ENCODE measurements at regions not wholly inside any gene's neighbourhood (a gene's known extent, or its start where the extent isn't known, plus 50 kb on each side); places are given as distances from the start of the nearest gene placed in this dataset.

- H3K27me3 Mint-ChIP-seq (ENCODE audit: insufficient read depth, low read depth, poor library complexity): no peaks in the 10 kb centered on the region
- TF ChIP-seq ZNF331 (CRISPR knock-in tag; IDR thresholded peaks at IDR 0.05; ENCODE audit: low read depth) (no peak), ZNF462 (CRISPR knock-in tag; IDR thresholded peaks at IDR 0.05) (no peak), ZNF114 (CRISPR knock-in tag; IDR thresholded peaks at IDR 0.05) (no peak), JUNB (IDR thresholded peaks at IDR 0.05; ENCODE audit: unreplicated experiment) (no peak), ETS1 (IDR thresholded peaks at IDR 0.05) (no peak), NANOG (IDR thresholded peaks at IDR 0.05; ENCODE audit: borderline replicate concordance) (no peak), EZH2phosphoT487 (IDR thresholded peaks at IDR 0.05; ENCODE audit: unreplicated experiment) (no peak), POLR2AphosphoS5 (IDR thresholded peaks at IDR 0.05; ENCODE audit: low read depth) (no peak), CTCF (conservative IDR thresholded peaks at IDR 0.05; ENCODE audit: low read depth in 2 of 2) (no peak), STAT1 (IDR thresholded peaks at IDR 0.05; ENCODE audit: unreplicated experiment) (no peak), CREB1 (CRISPR knock-in tag; IDR thresholded peaks at IDR 0.05; ENCODE audit: low read depth) (no peak), REST (IDR thresholded peaks at IDR 0.05; ENCODE audit: unreplicated experiment) (no peak)
These were observed 428.7 kb downstream of the NDFIP2 start for GRCh38 chr13:79909644-79910043.

More at GRCh38 chr13:79909644-79910043, 428.7 kb downstream of the NDFIP2 start:
- Histone ChIP-seq H3K9me2 (ENCODE audit: insufficient read depth) (no peaks in the 10 kb centered on the region; the same call in 1 of the 2 replicates), H3F3A (replicated peaks; ENCODE audit: low read depth) (no peaks in the 10 kb centered on the region), H4K20me1 (replicated peaks; ENCODE audit: insufficient read depth) (no peaks in the 10 kb centered on the region; the same call in 1 of the 2 replicates), H3K4me2 (no peak overlapping the region), H3K4me1 (ENCODE audit: insufficient read depth) (peaks cover 8% of the 10 kb centered on the region), H3K27me3 (ENCODE audit: insufficient read depth) (no peaks in the 10 kb centered on the region), H2AFZ (no peak overlapping the region), H3K27ac (ENCODE audit: low read depth) (no peak overlapping the region), H3K79me2 (replicated peaks; ENCODE audit: insufficient read depth) (no peaks in the 10 kb centered on the region), H3K36me3 (ENCODE audit: insufficient read depth) (no peaks in the 10 kb centered on the region), H3K4me3 (no peak overlapping the region)
- Mint-ChIP-seq H3K36me3 (ENCODE audit: low read depth) (no peaks in the 10 kb centered on the region), H3K4me1 (peaks cover 20% of the 10 kb centered on the region), H3K9me3 (no peaks in the 10 kb centered on the region; the same call in 2 of the 3 replicates), H3K4me3 (no peak overlapping the region), H3K27ac (no peak overlapping the region)
- ATAC-seq (no peak), DNase-seq (ENCODE audit: low spot score) (no peak)

All from GM23338 (cell line).